Aorta (tissue), 5 donors: ENCODE measurements at regions not wholly inside any gene's neighbourhood (a gene's known extent, or its start where the extent isn't known, plus 50 kb on each side); places are given as distances from the start of the nearest gene placed in this dataset.

Experiments used
- ATAC-seq: fragments of 200-7000 bp; cut with Tn5 transposase; one replicate; pipeline ENCODE4 v1.9.1; 2022; ENCODE audit warnings: moderate library complexity; ENCODE audit not compliant: low FRiP score
- DNase-seq, 2 donors: peaks; one replicate each; pipeline ENCODE4 v3.0.0-alpha.2; 2020
- H3K27ac ChIP-seq, 2 donors: one replicate each; pipeline ENCODE4 v1.5.1; 2013; ENCODE audit warnings: low read length in 2 of 2, mild to moderate bottlenecking in 2 of 2, moderate library complexity in 2 of 2, control low read depth in 1 of 2, inconsistent platforms in 1 of 2, low read depth in 1 of 2
- H3K27me3 ChIP-seq, 2 donors: one replicate each; pipeline ENCODE4 v1.6.1; 2013; ENCODE audit warnings: control low read depth in 1 of 2, low read length in 1 of 2, mild to moderate bottlenecking in 1 of 2, moderate library complexity in 1 of 2; ENCODE audit not compliant: insufficient read depth in 2 of 2, control insufficient read depth in 1 of 2
- H3K36me3 ChIP-seq, 2 donors: one replicate each; pipeline ENCODE4 v1.6.1; 2013; ENCODE audit warnings: control low read depth in 1 of 2, low read length in 1 of 2, mild to moderate bottlenecking in 1 of 2; ENCODE audit not compliant: insufficient read depth in 2 of 2, control insufficient read depth in 1 of 2
- H3K4me1 ChIP-seq, 2 donors: one replicate each; pipeline ENCODE4 v1.6.1; 2013; ENCODE audit warnings: low read length in 2 of 2, control low read depth in 1 of 2, mild to moderate bottlenecking in 1 of 2, moderate library complexity in 1 of 2; ENCODE audit not compliant: insufficient read depth in 2 of 2, control insufficient read depth in 1 of 2
- H3K4me3 ChIP-seq, 2 donors: one replicate each; pipeline ENCODE4 v1.5.1; 2013; ENCODE audit warnings: low read length in 2 of 2, control low read depth in 1 of 2, mild to moderate bottlenecking in 1 of 2
- H3K9me3 ChIP-seq: one replicate; pipeline ENCODE4 v1.6.1; 2013; ENCODE audit warnings: mild to moderate bottlenecking, low read length; ENCODE audit not compliant: control insufficient read depth
- WGBS, 2 donors: extraction: QIAGEN DNeasy Blood & Tissue Kit; methylation state at CpG; one replicate each; pipeline ENCODE4 v1.1.7; 2013; 5-methylcytosine and 5-hydroxymethylcytosine counted together
- intact Hi-C, 2 donors: fragments of 100-400 bp; cut with DNase I; formaldehyde crosslinking; loops; one replicate each; pipeline versions ENCODE4 v1.14.2 to v1.15.0; 2022
- donor health status: healthy with polysubstance abuse.
- donor health status: Bipolar disorder and iron deficiency.
- donor health status: DM: no; HTN: no; CAD: no.
- donor health status: DM: no; HTN: no; CAD: no.
- donor health status: DM: yes; HTN: yes; CAD: no.

DNA sequence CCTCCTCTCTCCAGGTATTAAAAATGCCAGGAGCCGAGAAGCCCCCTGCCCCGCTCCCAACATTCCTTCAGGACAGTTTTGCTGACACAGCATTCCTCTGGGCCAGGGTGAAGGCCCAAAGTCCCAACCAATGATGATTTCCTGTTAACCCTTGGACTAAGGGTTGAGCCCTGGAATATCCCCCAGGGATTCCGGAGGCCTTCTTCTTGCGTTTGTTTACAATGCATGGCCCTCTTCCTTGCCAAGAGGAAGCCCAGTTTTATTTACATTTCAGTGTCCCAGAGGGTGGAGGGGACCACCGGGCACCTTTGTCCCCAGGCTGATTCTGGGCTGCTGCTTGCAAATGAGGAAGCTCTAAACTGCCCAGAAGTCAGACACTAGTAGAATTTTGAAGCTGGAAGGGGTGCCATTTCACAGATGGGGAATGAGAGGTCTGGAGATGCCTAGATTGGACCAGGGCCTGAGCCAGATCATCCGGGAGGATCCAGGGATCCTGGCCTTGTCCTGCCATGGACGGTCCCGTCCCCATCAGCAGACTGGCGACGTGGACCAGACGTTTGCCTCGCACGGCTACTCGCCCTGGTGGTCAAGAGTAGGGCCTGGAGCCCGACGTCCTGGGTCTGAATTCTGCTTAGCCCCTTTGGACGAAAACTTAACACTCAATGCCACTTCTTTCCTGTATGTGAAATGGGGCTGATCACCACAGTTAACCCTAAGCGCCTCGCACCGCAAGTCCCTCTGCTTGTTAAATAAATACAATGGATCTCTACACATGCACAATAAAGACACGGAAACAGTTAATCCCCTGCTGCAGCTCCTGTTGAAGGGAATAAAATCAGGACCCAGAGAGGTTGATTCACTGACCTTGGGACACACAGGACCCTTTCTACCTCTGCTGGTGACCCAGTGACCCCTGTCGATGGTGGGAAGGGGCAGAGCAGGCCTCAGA is 55.6 kb upstream of the CIBAR2 start:
- H3K9me3 ChIP-seq = no peaks in the 10 kb centered on the region
- ATAC-seq = no peak
- no peak overlapping the region for H3K27ac ChIP-seq
- 88 to 89% methylated on average over 22 of the region's 22 CpGs for WGBS, 2 donors
- no peak overlapping the region for H3K4me3 ChIP-seq
- H3K27me3 ChIP-seq = no peaks in the 10 kb centered on the region
- intact Hi-C loops = loop anchor here (5.0 to 10.0 kb wide), 3 partner anchors 34 to 53 kb away; partner anchors contain the start of gene CIBAR2 (in 1 of the 2)
- peak in 1 of 2 donors; percentile 6 for DNase-seq
- no peaks in the 10 kb centered on the region for H3K36me3 ChIP-seq
- H3K4me1 ChIP-seq = no peaks in the 10 kb centered on the region

DNA sequence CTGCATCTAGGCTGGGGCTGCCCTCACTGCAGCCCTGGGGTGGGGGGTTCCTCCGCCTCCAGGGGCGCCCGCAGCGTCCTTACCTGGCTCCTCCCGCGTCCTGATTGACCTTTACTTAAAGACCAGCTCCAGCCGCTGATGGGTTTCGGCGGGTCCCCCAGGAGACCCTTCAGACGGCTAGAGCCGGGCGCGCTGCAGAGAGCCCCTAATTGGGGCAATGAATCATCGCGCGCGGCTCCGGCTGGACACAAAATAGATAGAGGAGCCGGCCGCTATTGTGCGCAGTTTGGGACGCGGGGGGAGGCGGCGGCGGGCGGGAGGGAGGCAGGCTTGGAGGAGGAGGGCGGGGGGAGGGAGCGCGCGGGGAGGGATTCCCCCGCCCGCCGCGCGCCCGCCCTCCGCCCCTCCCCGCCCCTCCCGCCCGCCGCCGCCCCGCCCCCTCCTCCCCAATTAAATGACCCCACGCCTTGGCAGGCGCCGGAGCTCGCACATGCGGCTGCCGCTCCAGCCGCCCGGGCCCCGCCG is 56.5 kb upstream of the CIBAR2 start:
- no peaks in the 10 kb centered on the region for H3K27me3 ChIP-seq
- H3K4me1 ChIP-seq = no peaks in the 10 kb centered on the region
- DNase-seq (peak; percentile 70 to 90), ATAC-seq (no peak)
- no peaks in the 10 kb centered on the region for H3K36me3 ChIP-seq
- H3K27ac ChIP-seq = no peak overlapping the region
- intact Hi-C loops = loop anchor here (5.0 to 10.0 kb wide), 3 partner anchors 34 to 54 kb away; partner anchors contain the start of gene CIBAR2 (in 1 of the 2)
- WGBS, 2 donors = 8 to 16% methylated on average over 18 to 52 of the region's 54 CpGs
- H3K9me3 ChIP-seq = no peaks in the 10 kb centered on the region
- peak overlapping the region in 1 of 2 donors; percentile 45 for H3K4me3 ChIP-seq

DNA sequence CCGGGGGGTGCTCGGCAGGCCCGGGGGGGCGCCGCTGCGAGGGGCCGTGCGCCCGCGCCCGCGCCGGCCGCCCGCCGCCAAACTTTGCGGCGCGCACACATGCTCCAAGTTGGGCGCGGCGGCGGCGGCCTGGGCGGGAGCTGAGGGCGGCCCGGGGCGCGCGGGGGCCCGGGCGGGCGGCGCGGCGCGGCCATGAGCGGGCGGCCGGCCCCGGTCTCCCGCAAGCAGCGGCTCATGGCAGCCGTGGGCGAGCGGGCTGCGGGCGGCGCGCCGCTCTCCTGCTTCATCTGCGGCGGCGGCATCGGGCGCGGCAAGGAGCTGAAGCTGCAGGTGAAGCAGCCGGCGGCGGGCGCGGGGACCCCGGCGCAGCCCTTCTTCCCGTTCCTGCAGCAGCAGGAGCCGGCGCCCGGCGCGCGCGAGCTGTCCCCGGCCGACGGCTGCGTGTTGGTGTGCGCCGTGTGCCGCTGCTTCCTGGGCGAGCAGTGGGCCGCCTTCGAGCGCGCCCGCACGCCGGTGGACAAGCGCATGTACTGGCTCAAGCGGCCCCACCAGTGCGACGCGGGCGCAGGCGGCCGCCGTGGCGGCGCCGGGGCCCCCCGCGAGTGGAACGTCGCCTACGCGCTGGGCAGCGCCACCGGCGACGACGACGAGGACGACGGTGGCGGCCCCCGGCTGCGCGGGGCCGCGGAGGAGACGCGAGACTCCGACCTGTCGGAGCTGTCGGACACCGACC is 57.2 kb upstream of the CIBAR2 start:
- Histone ChIP-seq H3K27ac (no peak overlapping the region), H3K4me3 (peak overlapping the region; percentile 45 to 70), H3K36me3 (no peaks in the 10 kb centered on the region), H3K4me1 (no peaks in the 10 kb centered on the region), H3K27me3 (no peaks in the 10 kb centered on the region), H3K9me3 (no peaks in the 10 kb centered on the region)
- 0 to 1% methylated on average over 87 to 125 of the region's 125 CpGs for WGBS, 2 donors
- DNase-seq = no peak
- ATAC-seq = no peak
- intact Hi-C loops = loop anchor here (5.0 to 10.0 kb wide), 4 partner anchors 33 to 58 kb away; partner anchors contain the start of gene CIBAR2 (in 1 of the 2)

DNA sequence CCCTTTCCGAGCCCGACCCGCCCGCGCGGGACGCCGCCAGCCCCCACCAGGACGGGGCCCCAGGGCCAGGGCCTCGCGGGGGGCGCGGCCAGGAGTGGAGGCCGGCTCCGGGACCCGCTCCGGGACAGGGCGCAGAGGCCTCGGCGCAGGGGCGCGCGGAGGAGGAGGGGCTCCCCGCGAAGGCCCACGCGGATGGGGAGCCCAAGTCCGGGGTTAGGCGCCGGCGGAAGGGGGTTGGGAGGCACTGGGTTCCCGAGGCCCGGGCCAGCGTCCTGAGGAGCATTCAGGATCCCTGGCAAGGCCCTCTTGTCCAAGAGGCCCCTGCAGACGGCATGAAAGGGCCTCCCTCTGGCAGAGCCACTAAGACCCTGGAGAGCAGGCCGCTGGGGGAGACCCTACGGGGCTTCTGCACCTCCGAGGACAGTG is 57.8 kb upstream of the CIBAR2 start:
- H3K27me3 ChIP-seq = no peaks in the 10 kb centered on the region
- ATAC-seq (no peak), DNase-seq (peak in 1 of 2 donors; percentile 77)
- no peaks in the 10 kb centered on the region for H3K9me3 ChIP-seq
- H3K4me1 ChIP-seq = no peaks in the 10 kb centered on the region
- 30 to 42% methylated on average over 22 to 38 of the region's 38 CpGs for WGBS, 2 donors
- no peaks in the 10 kb centered on the region for H3K36me3 ChIP-seq
- no peak overlapping the region for H3K4me3 ChIP-seq
- no peak overlapping the region for H3K27ac ChIP-seq
- intact Hi-C loops = loop anchor here in 1 of 2 donors (5.0 kb wide), 1 partner anchor 57 kb away; no protein-coding TSS in a partner anchor

DNA sequence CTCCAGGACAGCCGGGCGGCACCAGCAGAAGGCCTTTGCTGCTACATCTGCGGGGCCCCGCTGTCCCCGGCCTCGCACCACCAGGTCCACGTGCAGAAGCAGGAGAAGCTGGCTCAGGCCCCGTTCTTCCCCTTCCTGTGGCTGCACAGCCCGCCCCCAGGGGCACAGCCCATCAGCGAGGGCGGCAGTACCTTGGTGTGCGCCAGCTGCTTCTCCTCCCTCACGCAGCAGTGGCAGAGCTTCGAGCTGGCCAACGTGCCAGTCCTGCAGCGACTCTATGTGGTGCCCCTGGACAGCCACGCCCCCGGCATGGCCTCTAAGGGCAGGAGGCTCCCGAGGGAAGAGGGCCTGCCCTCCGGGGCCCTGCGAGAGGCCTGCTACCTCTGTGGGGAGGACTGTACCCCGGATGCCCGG is 58.3 kb upstream of the CIBAR2 start:
- 94% methylated on average over 19 to 23 of the region's 23 CpGs for WGBS, 2 donors
- no peaks in the 10 kb centered on the region for H3K27me3 ChIP-seq
- no peaks in the 10 kb centered on the region for H3K4me1 ChIP-seq
- no peak for DNase-seq
- H3K36me3 ChIP-seq = no peaks in the 10 kb centered on the region
- no peaks in the 10 kb centered on the region for H3K9me3 ChIP-seq
- no peak overlapping the region for H3K27ac ChIP-seq
- no peak overlapping the region for H3K4me3 ChIP-seq
- no peak for ATAC-seq
- intact Hi-C loops = loop anchor here in 1 of 2 donors (5.0 kb wide), 1 partner anchor 57 kb away; no protein-coding TSS in a partner anchor

DNA sequence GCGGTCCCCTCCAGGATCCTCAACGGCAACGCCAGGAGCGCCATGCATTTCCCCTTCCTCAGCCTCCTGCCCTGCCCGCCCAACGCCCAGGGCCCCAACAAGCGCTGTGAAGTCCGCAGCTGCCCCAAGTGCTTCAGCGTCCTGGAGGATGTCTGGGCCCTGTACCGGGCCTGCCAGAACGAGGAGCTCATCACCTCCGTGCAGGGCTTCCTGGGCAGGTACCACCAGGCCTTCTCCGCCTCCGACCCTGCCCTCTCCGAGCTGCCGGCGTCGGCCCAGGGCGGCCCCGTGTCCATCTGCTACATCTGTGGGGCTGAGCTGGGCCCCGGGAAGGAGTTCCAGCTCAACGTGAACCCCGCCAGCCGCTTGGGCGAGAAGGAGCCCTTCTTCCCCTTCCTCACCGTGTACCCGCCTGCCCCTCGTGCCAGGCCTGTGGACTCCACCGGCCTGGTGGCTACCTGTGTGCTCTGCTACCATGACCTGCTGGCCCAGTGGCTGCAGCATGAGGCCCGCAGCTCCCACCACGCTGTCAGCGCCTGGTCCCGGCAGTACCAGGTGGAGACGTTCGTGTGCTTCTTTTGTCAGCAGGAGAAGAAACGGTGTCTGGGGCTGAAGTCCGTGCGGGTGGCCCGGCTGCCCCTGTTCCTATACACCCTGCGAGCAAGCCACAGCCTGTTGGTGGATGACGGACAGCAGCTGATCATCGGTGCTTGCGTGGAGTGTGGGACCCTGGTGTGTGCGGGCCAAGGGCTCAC is 58.9 kb upstream of the CIBAR2 start:
- Histone ChIP-seq H3K27ac (no peak overlapping the region), H3K36me3 (no peaks in the 10 kb centered on the region), H3K4me1 (no peaks in the 10 kb centered on the region), H3K9me3 (no peaks in the 10 kb centered on the region), H3K4me3 (no peak overlapping the region), H3K27me3 (no peaks in the 10 kb centered on the region)
- WGBS, 2 donors = 97 to 98% methylated on average over 44 of the region's 44 CpGs
- ATAC-seq (no peak), DNase-seq (no peak)
- intact Hi-C loops = loop anchor here in 1 of 2 donors (5.0 kb wide), 1 partner anchor 56 kb away; no protein-coding TSS in a partner anchor

DNA sequence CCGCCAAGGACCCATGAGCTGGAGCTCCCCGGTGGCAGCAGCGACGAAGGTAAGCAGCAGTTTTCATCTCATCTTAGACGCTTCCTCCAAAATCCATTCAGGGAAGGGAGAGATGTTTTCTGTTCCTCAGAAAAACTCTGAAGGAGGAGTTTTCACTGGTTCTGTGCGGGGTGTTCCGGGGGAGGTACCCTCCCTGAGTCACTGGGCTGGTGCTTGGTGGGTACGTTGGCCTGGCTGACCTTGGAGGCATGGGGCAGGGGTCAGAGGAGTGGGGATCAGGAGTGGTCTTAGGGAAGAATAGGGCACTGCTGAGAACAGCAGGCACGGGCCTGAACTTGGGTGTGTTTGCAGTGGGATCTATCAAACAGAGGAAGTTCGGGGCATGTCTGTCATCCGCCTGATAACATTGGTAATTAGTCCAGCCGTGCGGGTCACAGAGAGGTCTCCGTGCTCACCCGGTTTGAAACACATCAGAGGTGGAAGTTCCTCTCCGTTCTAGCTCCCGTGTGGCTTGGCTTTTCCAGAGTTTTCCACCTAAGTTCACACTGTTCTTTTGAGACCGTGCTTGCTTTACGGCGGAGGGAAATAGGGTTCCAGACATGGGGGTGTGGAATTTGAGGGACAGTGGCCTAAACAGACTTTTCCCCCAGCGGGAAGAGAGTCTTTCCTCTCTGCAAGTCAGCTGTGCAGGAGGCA is 59.6 kb upstream of the CIBAR2 start:
- Histone ChIP-seq H3K27ac (no peak overlapping the region), H3K4me1 (no peaks in the 10 kb centered on the region), H3K4me3 (no peak overlapping the region), H3K36me3 (no peaks in the 10 kb centered on the region), H3K27me3 (no peaks in the 10 kb centered on the region), H3K9me3 (no peaks in the 10 kb centered on the region)
- 78 to 83% methylated on average over 21 of the region's 21 CpGs for WGBS, 2 donors
- intact Hi-C loops = loop anchor here in 1 of 2 donors (5.0 kb wide), 1 partner anchor 55 kb away; no protein-coding TSS in a partner anchor
- no peak for DNase-seq
- ATAC-seq = no peak
